AG04449 (cell line): ENCODE measurements at regions not wholly inside any gene's neighbourhood (a gene's known extent, or its start where the extent isn't known, plus 50 kb on each side); places are given as distances from the start of the nearest gene placed in this dataset.

Experiments used
- CTCF ChIA-PET: fragments of 350-600 bp; formaldehyde crosslinking; extraction: SDS; loops from one replicate; lab custom pipeline; 2021; ENCODE audit warnings: antibody characterized with exemption; lab: Yijun Ruan, JAX
- POLR2A ChIA-PET: fragments of 400-600, 350-600 bp; formaldehyde crosslinking; extraction: SDS; loops from one replicate; lab custom pipeline; 2020; ENCODE audit warnings: antibody characterized with exemption, inconsistent platforms; lab: Yijun Ruan, JAX
- DNase-seq: peaks from one replicate; pipeline ENCODE4 v3.0.0-alpha.2; 2010; ENCODE audit warnings: low read depth, low spot score
- H3K4me3 ChIP-seq: 2 replicates; pipeline ENCODE4 v1.5.1; 2011; ENCODE audit warnings: low read depth, mild to moderate bottlenecking, control low read depth, low read length
- CTCF ChIP-seq: IDR thresholded peaks from one replicate; pipeline ENCODE4 v1.5.1; 2011; ENCODE audit warnings: mild to moderate bottlenecking, moderate library complexity, low read length, control low read depth, inconsistent platforms; ENCODE audit not compliant: insufficient read depth; ENCODE audit errors: missing control alignments

DNA sequence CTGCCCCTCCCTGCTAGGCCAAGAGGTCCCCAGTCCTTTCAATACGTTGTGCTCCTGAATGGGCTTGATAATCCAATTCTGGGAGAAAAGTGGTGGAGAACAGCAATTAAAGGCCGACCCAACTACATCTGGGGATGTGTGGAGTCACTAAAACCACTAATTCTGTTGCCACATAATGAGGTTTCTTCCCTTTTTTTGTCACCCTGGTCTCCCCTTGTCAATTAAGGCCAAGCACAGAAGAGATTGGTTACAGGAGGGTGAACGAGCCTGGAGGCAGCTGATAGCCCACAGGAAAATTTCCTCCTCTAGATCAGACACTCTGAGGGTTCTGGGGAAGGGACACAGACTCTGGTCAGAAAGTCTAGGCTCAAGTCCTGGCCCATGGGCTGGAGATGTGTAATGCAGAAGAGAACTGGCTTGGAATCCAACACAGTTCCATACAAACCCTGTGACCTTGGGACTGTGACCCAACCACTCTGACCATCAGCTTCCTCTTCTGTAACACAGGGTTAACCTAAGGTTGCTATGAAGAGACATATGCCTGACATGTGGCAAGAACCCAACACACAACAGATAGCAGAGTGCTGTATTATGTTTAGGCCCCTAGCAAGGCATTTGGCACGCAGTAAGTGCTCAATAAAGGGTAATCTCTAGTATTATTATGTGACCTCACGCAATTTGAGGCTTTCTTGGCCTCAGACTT lies 146.4 kb downstream of the CHST1 start:
- DNase-seq: no peak
- no peak overlapping the region for H3K4me3 ChIP-seq
- TF ChIP-seq CTCF: no peak
- POLR2A ChIA-PET: no interaction called here
- CTCF ChIA-PET: no interaction called here

DNA sequence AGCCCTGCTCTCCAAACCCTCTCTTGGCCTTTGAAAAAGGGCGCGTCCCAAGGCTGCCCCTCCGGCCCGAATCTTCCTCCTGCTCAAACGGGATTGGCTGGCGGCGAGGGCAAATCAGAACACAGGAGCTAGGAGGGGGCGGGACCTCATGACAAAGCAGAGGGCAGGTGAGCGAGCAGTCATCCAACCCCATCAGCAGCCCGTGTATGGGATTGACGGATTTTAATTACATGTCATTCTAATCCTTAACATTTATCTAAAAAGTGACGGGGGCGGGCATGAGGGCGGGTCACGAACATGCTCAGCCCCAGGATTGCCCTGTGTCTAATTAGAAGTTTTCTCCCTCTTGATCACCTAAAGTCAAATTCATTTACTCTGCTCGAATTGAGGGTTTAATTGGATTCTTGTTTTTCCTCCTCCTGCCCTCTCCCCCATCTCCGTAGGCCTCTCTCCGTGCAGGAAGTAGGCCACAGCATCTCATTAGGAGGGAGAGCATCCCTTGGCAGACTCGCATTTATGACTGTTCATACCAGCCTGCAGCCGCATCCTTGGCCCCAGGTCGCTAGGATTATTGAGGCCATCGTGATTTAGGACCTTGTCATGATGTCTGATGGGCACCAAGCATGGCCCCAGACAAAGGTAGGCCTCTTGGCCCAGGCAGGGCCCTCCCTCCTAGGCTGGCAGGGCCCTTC lies 147.1 kb downstream of the CHST1 start:
- TF ChIP-seq CTCF: no peak
- DNase-seq: no peak
- CTCF ChIA-PET: no interaction called here
- no peak overlapping the region for H3K4me3 ChIP-seq
- POLR2A ChIA-PET: no interaction called here

DNA sequence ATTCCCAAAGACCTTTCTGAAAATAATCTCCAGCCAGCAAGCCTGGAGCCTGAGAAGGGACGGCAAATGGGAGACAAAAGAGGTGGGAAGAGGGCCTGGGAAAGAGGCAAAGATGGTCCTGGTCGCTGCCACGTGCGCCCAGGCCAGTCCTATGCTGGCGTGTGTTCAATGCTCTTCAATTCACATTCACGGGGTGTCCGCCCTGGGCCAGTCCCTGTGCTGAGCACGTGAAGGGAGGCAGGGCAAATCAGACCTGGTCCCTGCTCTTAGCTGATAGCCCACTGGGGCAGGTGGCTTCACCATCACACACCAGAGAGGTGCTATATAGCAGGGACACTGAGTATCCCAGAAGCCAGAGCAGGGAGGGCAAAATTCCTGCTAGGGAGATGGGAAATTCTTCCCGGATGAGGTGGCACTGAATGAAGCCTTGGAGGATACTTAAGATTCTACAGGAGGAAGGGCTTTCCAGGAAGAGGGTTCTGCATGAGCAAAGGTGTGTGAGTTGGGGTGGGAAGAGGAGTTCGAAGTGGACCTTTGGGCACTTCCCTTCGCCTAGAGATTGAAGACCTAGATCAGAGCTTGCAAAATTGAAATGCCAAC lies 148.2 kb downstream of the CHST1 start:
- H3K4me3 ChIP-seq: no peak overlapping the region
- no peak for DNase-seq
- TF ChIP-seq CTCF: no peak
- ChIA-PET CTCF (interaction anchor here (1.1 kb wide), 1 partner anchor 137 kb away, joined by 3 read pairs; no protein-coding TSS in a partner anchor), POLR2A (no interaction called here)

DNA sequence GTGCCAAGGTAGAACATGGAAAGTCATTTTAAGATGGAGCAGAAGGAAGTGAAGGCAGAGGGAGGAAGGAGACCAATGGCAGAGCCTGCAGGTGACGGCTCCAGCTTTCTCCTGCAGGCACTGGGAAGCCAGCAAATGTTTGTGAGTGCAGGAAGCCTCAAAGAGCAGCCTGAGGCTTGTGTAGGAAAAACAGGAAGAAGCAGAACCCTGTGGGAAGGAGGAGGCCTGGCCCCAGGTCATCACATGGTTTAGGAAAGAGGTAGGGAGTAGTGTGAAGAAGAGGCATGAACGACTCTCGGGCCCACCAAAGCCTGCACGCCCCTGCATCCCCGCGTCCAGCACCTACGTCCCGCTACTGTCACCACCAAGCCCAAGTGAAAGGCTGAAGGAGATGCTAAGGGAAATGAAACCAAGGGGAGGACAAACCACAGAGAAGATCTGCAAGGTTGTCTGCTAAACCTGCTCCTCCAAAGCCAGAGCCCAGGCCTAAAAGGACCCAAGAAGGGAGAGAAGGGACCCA lies 151.5 kb downstream of the CHST1 start:
- ChIA-PET POLR2A (no interaction called here), CTCF (no interaction called here)
- H3K4me3 ChIP-seq: no peak overlapping the region
- DNase-seq: no peak
- no peak for TF ChIP-seq CTCF

GRCh38 chr11:45512471-45513148 lies 152.8 kb downstream of the CHST1 start:
- POLR2A ChIA-PET: no interaction called here
- H3K4me3 ChIP-seq: no peak overlapping the region
- TF ChIP-seq CTCF: no peak
- CTCF ChIA-PET: no interaction called here
- no peak for DNase-seq
